Mesenchymal stem cell (in vitro differentiated cells and primary cell): ENCODE measurements at regions not wholly inside any gene's neighbourhood (a gene's known extent, or its start where the extent isn't known, plus 50 kb on each side); places are given as distances from the start of the nearest gene placed in this dataset.

Source experiments
- DNase-seq: peaks from one replicate; pipeline ENCODE4 v3.0.0-alpha.2; 2013
- H2AFZ ChIP-seq: one replicate; pipeline ENCODE4 v1.6.1; 2013; ENCODE audit warnings: low read depth, mild to moderate bottlenecking, control low read depth, inconsistent platforms, low read length, moderate library complexity
- H2AK5ac ChIP-seq: 2 replicates; pipeline ENCODE4 v1.6.1; 2013; ENCODE audit warnings: low read length, moderate library complexity, mild to moderate bottlenecking, inconsistent platforms; ENCODE audit not compliant: severe bottlenecking
- H2BK120ac ChIP-seq: one replicate; pipeline ENCODE4 v1.6.1; 2013; ENCODE audit warnings: low read depth, mild to moderate bottlenecking, inconsistent platforms, low read length, moderate library complexity
- H2BK12ac ChIP-seq, 2 experiments: one replicate each; pipeline ENCODE4 v1.6.1; 2013; ENCODE audit warnings: inconsistent platforms in 2 of 2, low read length in 2 of 2, mild to moderate bottlenecking in 2 of 2, moderate library complexity in 2 of 2, control low read depth in 1 of 2
- H2BK15ac ChIP-seq: one replicate; pipeline ENCODE4 v1.6.1; 2013; ENCODE audit warnings: mild to moderate bottlenecking, low read depth, inconsistent platforms; ENCODE audit not compliant: poor library complexity, severe bottlenecking
- H2BK5ac ChIP-seq: 2 replicates; pipeline ENCODE4 v1.6.1; 2013; ENCODE audit warnings: low read depth, mild to moderate bottlenecking, low read length, control low read depth, inconsistent platforms; ENCODE audit not compliant: poor library complexity, severe bottlenecking
- H3K14ac ChIP-seq, 2 experiments: one replicate each; pipeline ENCODE4 v1.6.1; 2013; ENCODE audit warnings: inconsistent platforms in 2 of 2, low read length in 2 of 2, control low read depth in 1 of 2, mild to moderate bottlenecking in 1 of 2, moderate library complexity in 1 of 2
- H3K18ac ChIP-seq, 2 experiments: one replicate each; pipeline ENCODE4 v1.6.1; 2013; ENCODE audit warnings: inconsistent platforms in 2 of 2, low read length in 2 of 2, control low read depth in 1 of 2, low read depth in 1 of 2, mild to moderate bottlenecking in 1 of 2
- H3K23ac ChIP-seq, 2 experiments: one replicate each; pipeline ENCODE4 v1.6.1; 2013; ENCODE audit warnings: inconsistent platforms in 2 of 2, low read length in 2 of 2, mild to moderate bottlenecking in 2 of 2, moderate library complexity in 2 of 2, control low read depth in 1 of 2
- H3K27ac ChIP-seq: 2 replicates; pipeline ENCODE4 v1.5.1; 2013; ENCODE audit warnings: mild to moderate bottlenecking, moderate library complexity, low read length, control low read depth, inconsistent platforms; ENCODE audit not compliant: poor library complexity, severe bottlenecking
- H3K27me3 ChIP-seq, 2 experiments: 2 replicates each; pipeline versions ENCODE4 v1.6.1 to v1.7.0; 2013; ENCODE audit warnings: low read length in 2 of 2, mild to moderate bottlenecking in 2 of 2, moderate library complexity in 2 of 2, control low read depth in 1 of 2, inconsistent platforms in 1 of 2; ENCODE audit not compliant: control insufficient read depth in 1 of 2, insufficient read depth in 1 of 2
- H3K36me3 ChIP-seq, 2 experiments: 2 replicates each; pipeline versions ENCODE4 v1.6.1 to v1.7.0; 2013; ENCODE audit warnings: low read length in 2 of 2, control low read depth in 1 of 2, inconsistent platforms in 1 of 2, low read depth in 1 of 2, mild to moderate bottlenecking in 1 of 2; ENCODE audit not compliant: insufficient read depth in 2 of 2, control insufficient read depth in 1 of 2
- H3K4ac ChIP-seq, 2 experiments: one replicate each; pipeline ENCODE4 v1.6.1; 2013; ENCODE audit warnings: inconsistent platforms in 2 of 2, low read length in 2 of 2, mild to moderate bottlenecking in 2 of 2, moderate library complexity in 2 of 2, control low read depth in 1 of 2, low read depth in 1 of 2
- H3K4me1 ChIP-seq: 2 replicates; pipeline ENCODE4 v1.6.1; 2013; ENCODE audit warnings: low read depth, low read length, control low read depth; ENCODE audit not compliant: control insufficient read depth, insufficient read depth
- H3K4me2 ChIP-seq: 2 replicates; pipeline ENCODE4 v1.6.1; 2013; ENCODE audit warnings: low read length, mild to moderate bottlenecking, inconsistent platforms; ENCODE audit not compliant: poor library complexity, severe bottlenecking
- H3K4me3 ChIP-seq, 2 experiments: 2 replicates each; pipeline versions ENCODE4 v1.5.1 to v1.7.0; 2013; ENCODE audit warnings: low read length in 2 of 2, mild to moderate bottlenecking in 2 of 2, control low read depth in 1 of 2, low read depth in 1 of 2; ENCODE audit not compliant: insufficient read depth in 1 of 2
- H3K79me1 ChIP-seq: replicated peaks from 2 replicates; pipeline ENCODE4 v1.6.1; 2013; ENCODE audit warnings: mild to moderate bottlenecking, control low read depth, low read length, inconsistent platforms; ENCODE audit not compliant: poor library complexity, severe bottlenecking
- H3K9ac ChIP-seq: 2 replicates; pipeline ENCODE4 v1.7.0; 2013; ENCODE audit warnings: mild to moderate bottlenecking, low read length, moderate library complexity
- H3K9me3 ChIP-seq: 2 replicates; pipeline ENCODE4 v1.7.0; 2013; ENCODE audit warnings: mild to moderate bottlenecking, low read length; ENCODE audit not compliant: control insufficient read depth
- H4K8ac ChIP-seq: one replicate; pipeline ENCODE4 v1.6.1; 2013; ENCODE audit warnings: inconsistent platforms, mild to moderate bottlenecking, low read length, moderate library complexity
- H4K91ac ChIP-seq: one replicate; pipeline ENCODE4 v1.6.1; 2013; ENCODE audit warnings: mild to moderate bottlenecking, low read length, inconsistent platforms
- WGBS: methylation state at CpG from one replicate; pipeline ENCODE4 v1.1.7; 2013; ENCODE audit warnings: mixed read lengths; 5-methylcytosine and 5-hydroxymethylcytosine counted together

- no peak overlapping the region for H3K4me3 ChIP-seq
- no peak overlapping the region for H4K8ac ChIP-seq
- H3K9ac ChIP-seq = no peak overlapping the region
- no peak overlapping the region for H4K91ac ChIP-seq
- no peaks in the 10 kb centered on the region for H3K36me3 ChIP-seq
- no peak overlapping the region for H3K4me2 ChIP-seq
- H2BK12ac ChIP-seq = no peak overlapping the region
- 71% methylated on average over 3 of the region's 3 CpGs for WGBS
- H2AFZ ChIP-seq = no peak overlapping the region
- no peak overlapping the region for H3K18ac ChIP-seq
- H3K14ac ChIP-seq = no peak overlapping the region
- H3K4me1 ChIP-seq = no peaks in the 10 kb centered on the region
- H2AK5ac ChIP-seq = no peak overlapping the region
- no peak overlapping the region for H2BK120ac ChIP-seq
- H3K4ac ChIP-seq = no peak overlapping the region
- no peaks in the 10 kb centered on the region for H3K79me1 ChIP-seq
- no peak overlapping the region for H3K23ac ChIP-seq
- H2BK5ac ChIP-seq = no peak overlapping the region
- peaks cover 5% of the 10 kb centered on the region for H3K9me3 ChIP-seq
- peak; percentile 38 for DNase-seq
- H3K27me3 ChIP-seq = no peaks in the 10 kb centered on the region
- H3K27ac ChIP-seq = no peak overlapping the region
- H2BK15ac ChIP-seq = no peak overlapping the region
Observed at GRCh38 chr13:78015782-78016181, 97.2 kb upstream of the EDNRB start.

- H2AFZ ChIP-seq = no peak overlapping the region
- no peak overlapping the region for H2BK12ac ChIP-seq
- no peak overlapping the region for H3K18ac ChIP-seq
- H3K4ac ChIP-seq = no peak overlapping the region
- H3K9ac ChIP-seq = no peak overlapping the region
- no peak overlapping the region for H3K23ac ChIP-seq
- no peak overlapping the region for H4K8ac ChIP-seq
- no peaks in the 10 kb centered on the region for H3K27me3 ChIP-seq
- H3K36me3 ChIP-seq = no peaks in the 10 kb centered on the region
- H2BK120ac ChIP-seq = no peak overlapping the region
- H3K14ac ChIP-seq = no peak overlapping the region
- H2AK5ac ChIP-seq = no peak overlapping the region
- H3K4me1 ChIP-seq = no peaks in the 10 kb centered on the region
- no peak for DNase-seq
- H3K9me3 ChIP-seq = peaks cover 2% of the 10 kb centered on the region
- H3K27ac ChIP-seq = no peak overlapping the region
- WGBS = 77% methylated on average over 2 of the region's 2 CpGs
- no peak overlapping the region for H3K4me2 ChIP-seq
- no peak overlapping the region for H2BK15ac ChIP-seq
- H3K79me1 ChIP-seq = no peaks in the 10 kb centered on the region
- H2BK5ac ChIP-seq = no peak overlapping the region
- H4K91ac ChIP-seq = no peak overlapping the region
- H3K4me3 ChIP-seq = no peak overlapping the region
Observed at GRCh38 chr13:78012046-78012445, 93.4 kb upstream of the EDNRB start.

GRCh38 chr13:78004821-78005220 lies 86.2 kb upstream of the EDNRB start:
- no peak overlapping the region for H3K23ac ChIP-seq
- DNase-seq = no peak
- H3K9ac ChIP-seq = no peak overlapping the region
- no peak overlapping the region for H3K4me3 ChIP-seq
- no peak overlapping the region for H2BK15ac ChIP-seq
- no peak overlapping the region for H3K27ac ChIP-seq
- no peak overlapping the region for H4K8ac ChIP-seq
- no peak overlapping the region for H3K4me2 ChIP-seq
- H3K9me3 ChIP-seq = peaks cover 5% of the 10 kb centered on the region
- H3K18ac ChIP-seq = no peak overlapping the region
- no peak overlapping the region for H3K4ac ChIP-seq
- no peaks in the 10 kb centered on the region for H3K4me1 ChIP-seq
- H3K79me1 ChIP-seq = no peaks in the 10 kb centered on the region
- H2BK12ac ChIP-seq = no peak overlapping the region
- no peak overlapping the region for H2BK120ac ChIP-seq
- WGBS = 90% methylated on average over 1 of the region's 2 CpGs
- no peak overlapping the region for H2BK5ac ChIP-seq
- H3K14ac ChIP-seq = no peak overlapping the region
- no peaks in the 10 kb centered on the region for H3K36me3 ChIP-seq
- no peak overlapping the region for H4K91ac ChIP-seq
- no peak overlapping the region for H2AFZ ChIP-seq
- H3K27me3 ChIP-seq = no peaks in the 10 kb centered on the region
- H2AK5ac ChIP-seq = no peak overlapping the region

DNA sequence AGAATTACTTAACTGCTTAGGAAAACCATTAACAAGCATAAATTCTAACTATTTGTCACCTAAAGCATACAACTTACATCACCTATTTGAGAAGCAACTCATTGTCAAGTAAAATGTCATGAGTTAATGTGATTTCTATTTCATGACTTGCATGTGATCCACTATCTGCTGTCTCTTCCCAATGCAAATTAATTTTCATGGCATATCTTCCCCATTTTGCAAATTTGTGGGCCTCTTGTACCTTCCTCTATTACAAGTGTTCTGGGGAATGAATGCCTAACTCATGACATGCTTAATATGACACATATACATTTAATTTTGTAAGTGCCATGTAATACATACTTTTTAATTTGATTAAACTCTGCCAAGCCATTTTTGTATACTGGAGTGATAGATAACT lies 81.1 kb upstream of the EDNRB start:
- no peak overlapping the region for H3K14ac ChIP-seq
- no peak overlapping the region for H3K18ac ChIP-seq
- no peak overlapping the region for H2BK5ac ChIP-seq
- H2BK12ac ChIP-seq = no peak overlapping the region
- no peaks in the 10 kb centered on the region for H3K79me1 ChIP-seq
- no peak overlapping the region for H2AK5ac ChIP-seq
- H3K9ac ChIP-seq = no peak overlapping the region
- no peaks in the 10 kb centered on the region for H3K27me3 ChIP-seq
- DNase-seq = no peak
- H3K4me3 ChIP-seq = no peak overlapping the region
- no peak overlapping the region for H3K4me2 ChIP-seq
- H3K23ac ChIP-seq = no peak overlapping the region
- no peaks in the 10 kb centered on the region for H3K4me1 ChIP-seq
- no peaks in the 10 kb centered on the region for H3K36me3 ChIP-seq
- H3K9me3 ChIP-seq = peaks cover 5% of the 10 kb centered on the region
- H4K8ac ChIP-seq = no peak overlapping the region
- no peak overlapping the region for H4K91ac ChIP-seq
- H2AFZ ChIP-seq = no peak overlapping the region
- no peak overlapping the region for H3K27ac ChIP-seq
- no peak overlapping the region for H3K4ac ChIP-seq
- H2BK120ac ChIP-seq = no peak overlapping the region
- no peak overlapping the region for H2BK15ac ChIP-seq
